ENCODE measurements at regions not wholly inside any gene's neighbourhood (a gene's known extent, or its start where the extent isn't known, plus 50 kb on each side); places are given as distances from the start of the nearest gene placed in this dataset.
"Not testable (repeated sequence)": the region's sequence is repeated elsewhere in the genome, so short reads cannot be mapped to it uniquely, and the experiment has no call there.

DNA sequence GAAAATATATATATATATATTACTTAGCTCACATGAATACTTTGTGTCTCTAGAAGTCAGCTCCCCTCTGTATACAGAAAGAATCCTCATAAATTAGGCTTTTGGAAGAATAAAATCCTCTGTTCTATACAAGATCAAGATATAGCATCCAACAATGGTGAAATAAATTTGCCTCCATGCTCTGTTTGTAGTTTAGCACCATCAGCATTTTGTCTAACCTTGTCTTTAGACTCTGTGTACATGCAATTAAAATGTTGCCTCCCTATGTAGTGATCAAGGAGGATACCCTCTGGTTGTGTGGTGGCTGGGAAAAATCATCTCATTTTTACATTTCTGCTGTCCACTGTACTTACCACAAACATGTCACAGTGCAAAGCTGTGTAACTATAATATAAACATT is 189.7 kb downstream of the C7orf25 start:
- no peak for TF ChIP-seq EZH2phosphoT487 (IDR thresholded peaks at IDR 0.05; ENCODE audit: low read depth)
- TF ChIP-seq CTCF (IDR thresholded peaks at IDR 0.05; ENCODE audit: low read depth, low read length) = no peak
- Histone ChIP-seq H3K27me3 (ENCODE audit: low read depth, low read length) (no peaks in the 10 kb centered on the region), H3K4me2 (ENCODE audit: low read length) (no peak overlapping the region), H3K27ac (ENCODE audit: low read length) (no peak overlapping the region), H3K4me3 (ENCODE audit: low read length) (no peak overlapping the region), H3K79me2 (ENCODE audit: low read length) (no peaks in the 10 kb centered on the region), H3K36me3 (replicated peaks; ENCODE audit: low read depth, low read length) (no peaks in the 10 kb centered on the region), H2AFZ (ENCODE audit: low read depth, low read length) (no peak overlapping the region), H3K4me1 (ENCODE audit: low read length) (no peaks in the 10 kb centered on the region), H3K9me3 (ENCODE audit: insufficient read depth, low read length) (no peaks in the 10 kb centered on the region), H3K9ac (ENCODE audit: low read length) (no peak overlapping the region), H4K20me1 (ENCODE audit: insufficient read depth, low read length) (no peaks in the 10 kb centered on the region)

DNA sequence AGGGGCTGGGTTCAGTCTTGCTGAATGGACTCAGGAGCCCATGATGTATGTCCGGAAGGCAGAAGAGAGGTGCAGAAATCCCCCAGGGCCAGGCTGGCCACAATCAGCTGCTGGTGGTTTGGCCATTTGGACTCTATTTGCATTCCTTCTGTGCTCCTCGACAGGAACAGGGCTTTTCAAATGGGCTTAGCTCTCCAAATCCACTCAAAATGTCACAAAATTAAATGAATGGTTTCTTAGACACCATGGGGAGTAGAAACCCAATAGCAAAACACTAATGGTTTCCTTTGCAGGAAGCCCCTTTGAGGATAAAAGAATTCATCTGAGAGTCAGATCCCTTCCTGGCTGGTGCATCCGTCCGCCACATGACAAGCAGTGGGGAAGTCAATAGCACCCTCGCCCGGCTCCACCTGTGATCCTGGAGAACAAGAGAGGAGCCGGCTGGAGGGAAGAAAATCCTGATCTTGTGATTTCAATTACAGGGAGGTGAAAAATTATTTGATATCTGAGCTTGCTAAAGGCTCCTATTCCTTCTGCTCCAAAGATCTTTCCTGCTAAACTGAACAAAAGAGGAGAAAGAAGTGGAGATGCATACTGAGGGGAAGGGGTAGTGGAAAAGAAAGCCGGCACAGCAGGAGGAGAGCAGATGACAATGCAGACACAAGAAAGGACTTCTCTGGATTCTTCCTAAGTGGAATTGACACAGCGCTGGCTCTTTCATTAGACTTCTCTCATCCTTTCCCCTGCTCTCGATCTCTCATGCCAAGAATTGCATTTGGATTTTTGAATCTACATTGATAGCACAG is 190.7 kb downstream of the C7orf25 start:
- Histone ChIP-seq H3K4me1 (ENCODE audit: low read length) (no peaks in the 10 kb centered on the region), H3K36me3 (replicated peaks; ENCODE audit: low read depth, low read length) (no peaks in the 10 kb centered on the region), H3K4me3 (ENCODE audit: low read length) (no peak overlapping the region), H3K27me3 (ENCODE audit: low read depth, low read length) (no peaks in the 10 kb centered on the region), H3K9me3 (ENCODE audit: insufficient read depth, low read length) (no peaks in the 10 kb centered on the region), H3K27ac (ENCODE audit: low read length) (no peak overlapping the region), H4K20me1 (ENCODE audit: insufficient read depth, low read length) (no peaks in the 10 kb centered on the region), H3K9ac (ENCODE audit: low read length) (no peak overlapping the region), H3K4me2 (ENCODE audit: low read length) (no peak overlapping the region), H3K79me2 (ENCODE audit: low read length) (no peaks in the 10 kb centered on the region), H2AFZ (ENCODE audit: low read depth, low read length) (no peak overlapping the region)
- TF ChIP-seq CTCF (IDR thresholded peaks at IDR 0.05; ENCODE audit: low read depth, low read length) = no peak
- no peak for TF ChIP-seq EZH2phosphoT487 (IDR thresholded peaks at IDR 0.05; ENCODE audit: low read depth)

DNA sequence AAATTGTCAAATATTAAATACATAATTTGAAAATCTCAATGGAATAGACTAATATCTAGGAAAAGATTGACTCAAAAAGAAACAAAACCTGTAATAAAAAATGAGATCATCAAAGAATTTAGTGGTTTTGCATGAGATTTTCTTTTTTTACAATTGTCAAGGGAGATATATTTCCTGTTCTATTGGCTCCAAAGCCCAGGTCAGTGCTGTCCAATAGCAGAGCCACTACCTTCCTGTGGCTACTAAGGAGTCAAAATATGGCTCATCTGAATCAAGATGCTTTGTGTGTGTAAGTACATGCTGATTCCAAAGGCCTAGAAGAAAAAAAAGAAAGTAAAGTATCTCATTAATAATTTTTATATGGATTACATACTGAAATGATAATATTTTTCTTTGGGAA is 191.9 kb downstream of the C7orf25 start:
- no peaks in the 10 kb centered on the region for H3K36me3 ChIP-seq (replicated peaks; ENCODE audit: low read depth, low read length)
- H3K27ac ChIP-seq (ENCODE audit: low read length) = no peak overlapping the region
- H3K4me3 ChIP-seq (ENCODE audit: low read length) = no peak overlapping the region
- no peak overlapping the region for H2AFZ ChIP-seq (ENCODE audit: low read depth, low read length)
- H3K4me2 ChIP-seq (ENCODE audit: low read length) = no peak overlapping the region
- no peak for TF ChIP-seq EZH2phosphoT487 (IDR thresholded peaks at IDR 0.05; ENCODE audit: low read depth)
- TF ChIP-seq CTCF (IDR thresholded peaks at IDR 0.05; ENCODE audit: low read depth, low read length) = no peak
- H3K27me3 ChIP-seq (ENCODE audit: low read depth, low read length) = no peaks in the 10 kb centered on the region
- H3K9me3 ChIP-seq (ENCODE audit: insufficient read depth, low read length) = no peaks in the 10 kb centered on the region
- H3K79me2 ChIP-seq (ENCODE audit: low read length) = no peaks in the 10 kb centered on the region
- no peak overlapping the region for H3K9ac ChIP-seq (ENCODE audit: low read length)
- H4K20me1 ChIP-seq (ENCODE audit: insufficient read depth, low read length) = no peaks in the 10 kb centered on the region
- no peaks in the 10 kb centered on the region for H3K4me1 ChIP-seq (ENCODE audit: low read length)

DNA sequence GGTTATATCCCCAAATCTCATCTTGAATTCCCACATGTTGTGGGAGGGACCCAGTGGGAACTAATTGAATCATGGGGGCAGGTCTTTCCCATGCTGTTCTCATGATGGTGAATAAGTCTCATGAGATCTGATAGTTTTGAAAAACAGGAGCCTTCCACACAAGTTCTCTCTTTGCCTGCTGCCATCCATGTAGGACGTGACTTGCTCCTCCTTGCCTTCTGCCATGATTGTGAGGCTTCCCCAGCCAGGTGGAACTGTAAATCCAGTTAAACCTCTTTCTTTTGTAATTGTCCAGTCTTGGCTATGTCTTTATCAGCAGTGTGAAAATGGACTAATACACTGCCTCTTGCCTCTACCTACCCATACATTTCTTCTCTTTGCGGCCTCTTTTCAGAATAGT is 193.4 kb downstream of the C7orf25 start:
- not testable (repeated sequence) for H3K4me2 ChIP-seq (ENCODE audit: low read length); H3K9ac ChIP-seq (ENCODE audit: low read length); H3K4me3 ChIP-seq (ENCODE audit: low read length); H3K4me1 ChIP-seq (ENCODE audit: low read length); H3K27ac ChIP-seq (ENCODE audit: low read length); H3K79me2 ChIP-seq (ENCODE audit: low read length); H3K27me3 ChIP-seq (ENCODE audit: low read depth, low read length); H4K20me1 ChIP-seq (ENCODE audit: insufficient read depth, low read length); H3K9me3 ChIP-seq (ENCODE audit: insufficient read depth, low read length); H3K36me3 ChIP-seq (replicated peaks; ENCODE audit: low read depth, low read length); H2AFZ ChIP-seq (ENCODE audit: low read depth, low read length)
